H1 (cell line): ENCODE measurements at regions not wholly inside any gene's neighbourhood (a gene's known extent, or its start where the extent isn't known, plus 50 kb on each side); places are given as distances from the start of the nearest gene placed in this dataset.

Experiments
- BCL11A ChIP-seq, 2 experiments: IDR thresholded peaks; one replicate each; pipeline ENCODE4 v1.6.1; 2011; ENCODE audit warnings: low read depth in 2 of 2, low read length in 2 of 2, mild to moderate bottlenecking in 2 of 2
- EGR1 ChIP-seq: IDR thresholded peaks from 2 replicates; pipeline ENCODE4 v1.6.1; 2011; ENCODE audit warnings: low read depth, low read length, borderline replicate concordance
- NANOG ChIP-seq: IDR thresholded peaks from 2 replicates; pipeline ENCODE4 v1.6.1; 2011; ENCODE audit warnings: low read length, low read depth, mild to moderate bottlenecking, inconsistent platforms; ENCODE audit not compliant: insufficient read depth, poor library complexity, severe bottlenecking
- POLR2AphosphoS5 ChIP-seq: IDR thresholded peaks from 2 replicates; pipeline ENCODE4 v1.6.1; 2011; ENCODE audit warnings: low read depth, low read length
- RBBP5 ChIP-seq: IDR thresholded peaks from 2 replicates; pipeline ENCODE4 v1.7.1; 2012; ENCODE audit warnings: low read depth, mild to moderate bottlenecking, inconsistent platforms, low read length, moderate library complexity, borderline replicate concordance
- SIN3A ChIP-seq, 2 experiments: IDR thresholded peaks in 1 of 2; conservative IDR thresholded peaks in 1 of 2; 2 replicates each; pipeline ENCODE4 v1.6.1; 2011 to 2012; ENCODE audit warnings: low read length in 2 of 2, improper control_type of control experiment in 1 of 2, low read depth in 1 of 2, mild to moderate bottlenecking in 1 of 2

DNA sequence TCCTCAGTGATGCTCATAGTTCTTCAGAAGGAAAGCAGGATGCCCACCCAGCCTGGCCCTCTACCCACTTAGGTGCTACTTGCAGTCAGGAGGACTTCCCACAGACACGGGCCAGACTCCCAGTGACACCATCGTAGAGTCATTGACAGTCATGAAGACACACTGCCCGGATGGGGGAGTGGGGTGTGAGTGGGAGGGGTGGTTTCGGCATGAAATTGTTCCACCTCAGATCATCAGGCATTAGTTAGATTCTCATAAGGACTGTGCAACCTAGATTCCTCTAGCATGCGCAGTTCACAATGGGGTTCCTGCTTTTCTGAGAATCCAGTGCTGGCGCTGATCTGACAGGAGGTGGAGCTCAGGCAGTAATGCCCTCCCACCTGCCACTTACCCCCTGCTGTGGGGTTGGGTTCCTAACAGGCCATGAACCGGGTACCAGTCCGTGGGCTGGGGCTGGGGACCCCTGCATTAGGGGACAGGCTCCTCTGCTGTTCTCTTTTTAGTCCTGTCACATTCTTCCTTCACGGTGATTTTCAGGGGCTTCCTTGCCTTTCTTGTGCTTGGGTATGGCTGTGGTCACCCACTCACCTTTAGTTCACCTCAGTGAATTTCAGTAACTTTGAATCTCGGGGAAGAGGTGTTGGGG is 88.2 kb upstream of the ANKRD55 start (continued):
- TF ChIP-seq RBBP5 = no peak
- TF ChIP-seq EGR1 = no peak
- no peak for TF ChIP-seq SIN3A (conservative IDR thresholded peaks at IDR 0.05 in 1 of 2, IDR thresholded peaks at IDR 0.05 in 1 of 2; ENCODE audit: low read depth in 1 of 2, low read length in 2 of 2)
- TF ChIP-seq NANOG = no peak
- TF ChIP-seq BCL11A (IDR thresholded peaks at IDR 0.05; ENCODE audit: low read depth in 2 of 2, low read length in 2 of 2) = no peak
- no peak for TF ChIP-seq POLR2AphosphoS5
